ENCODE measurements at regions not wholly inside any gene's neighbourhood (a gene's known extent, or its start where the extent isn't known, plus 50 kb on each side); places are given as distances from the start of the nearest gene placed in this dataset.

GRCh38 chr3:181630853-181631252 is 80.9 kb upstream of the SOX2 start:
- no peaks in the 10 kb centered on the region for H3K27me3 ChIP-seq (ENCODE audit: control insufficient read depth, extremely low read depth, insufficient read depth, low read length)
- H3K4me3 ChIP-seq (ENCODE audit: control insufficient read depth in 2 of 3, extremely low read depth in 1 of 3, insufficient read depth in 2 of 3, low read depth in 1 of 3, low read length in 3 of 3) = no peak overlapping the region
- H3K4me1 ChIP-seq (ENCODE audit: control insufficient read depth, extremely low read depth, insufficient read depth, low read length) = peaks cover 20% of the 10 kb centered on the region
- no peak overlapping the region for H3K4me2 ChIP-seq (ENCODE audit: control insufficient read depth, extremely low read depth, insufficient read depth, low read depth, low read length)
- DNase-seq (ENCODE audit: low read depth, low spot score) = no peak
- H3K9ac ChIP-seq (ENCODE audit: control insufficient read depth, extremely low read depth, insufficient read depth, low read length) = no peak overlapping the region
- no peaks in the 10 kb centered on the region for H3K9me1 ChIP-seq (ENCODE audit: control insufficient read depth, extremely low read depth, insufficient read depth, low read length)
- H4K20me1 ChIP-seq (ENCODE audit: control insufficient read depth, extremely low read depth, insufficient read depth, low read length) = no peaks in the 10 kb centered on the region
- H2AFZ ChIP-seq (ENCODE audit: control insufficient read depth, low read length) = peak overlapping the region; percentile 7
- no peak for FAIRE-seq
- H3K9me3 ChIP-seq (ENCODE audit: control insufficient read depth, low read depth, low read length) = no peaks in the 10 kb centered on the region
- no peak overlapping the region for H3K27ac ChIP-seq (ENCODE audit: control insufficient read depth, insufficient read depth, low read length)
- no peak for TF ChIP-seq EZH2 (IDR thresholded peaks at IDR 0.05; ENCODE audit: low read length)
- TF ChIP-seq, protein P1, sequence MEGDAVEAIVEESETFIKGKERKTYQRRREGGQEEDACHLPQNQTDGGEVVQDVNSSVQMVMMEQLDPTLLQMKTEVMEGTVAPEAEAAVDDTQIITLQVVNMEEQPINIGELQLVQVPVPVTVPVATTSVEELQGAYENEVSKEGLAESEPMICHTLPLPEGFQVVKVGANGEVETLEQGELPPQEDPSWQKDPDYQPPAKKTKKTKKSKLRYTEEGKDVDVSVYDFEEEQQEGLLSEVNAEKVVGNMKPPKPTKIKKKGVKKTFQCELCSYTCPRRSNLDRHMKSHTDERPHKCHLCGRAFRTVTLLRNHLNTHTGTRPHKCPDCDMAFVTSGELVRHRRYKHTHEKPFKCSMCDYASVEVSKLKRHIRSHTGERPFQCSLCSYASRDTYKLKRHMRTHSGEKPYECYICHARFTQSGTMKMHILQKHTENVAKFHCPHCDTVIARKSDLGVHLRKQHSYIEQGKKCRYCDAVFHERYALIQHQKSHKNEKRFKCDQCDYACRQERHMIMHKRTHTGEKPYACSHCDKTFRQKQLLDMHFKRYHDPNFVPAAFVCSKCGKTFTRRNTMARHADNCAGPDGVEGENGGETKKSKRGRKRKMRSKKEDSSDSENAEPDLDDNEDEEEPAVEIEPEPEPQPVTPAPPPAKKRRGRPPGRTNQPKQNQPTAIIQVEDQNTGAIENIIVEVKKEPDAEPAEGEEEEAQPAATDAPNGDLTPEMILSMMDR (optimal IDR thresholded peaks at IDR 0.05 in 1 of 3, IDR thresholded peaks at IDR 0.05 in 1 of 3, conservative IDR thresholded peaks at IDR 0.05 in 1 of 3; ENCODE audit: extremely low read depth in 1 of 3, insufficient read depth in 2 of 3, low read length in 3 of 3) = no peak
- dilution Hi-C loops (cut with MboI; ENCODE audit: extremely low pct_ligation_motif_present, low sequenced_read_pairs) = no loop called here
- H3K36me3 ChIP-seq (ENCODE audit: control insufficient read depth in 2 of 2, extremely low read depth in 1 of 2, insufficient read depth in 2 of 2, low read length in 2 of 2) = no peaks in the 10 kb centered on the region
- H3K79me2 ChIP-seq (ENCODE audit: control insufficient read depth, insufficient read depth, low read length) = no peaks in the 10 kb centered on the region

- H3K9me3 ChIP-seq (ENCODE audit: control insufficient read depth, low read depth, low read length) = no peaks in the 10 kb centered on the region
- no peaks in the 10 kb centered on the region for H3K79me2 ChIP-seq (ENCODE audit: control insufficient read depth, insufficient read depth, low read length)
- H3K4me3 ChIP-seq (ENCODE audit: control insufficient read depth in 2 of 3, extremely low read depth in 1 of 3, insufficient read depth in 2 of 3, low read depth in 1 of 3, low read length in 3 of 3) = no peak overlapping the region
- FAIRE-seq = peak; percentile 43
- TF ChIP-seq EZH2 (IDR thresholded peaks at IDR 0.05; ENCODE audit: low read length) = no peak
- TF ChIP-seq, protein P1 (optimal IDR thresholded peaks at IDR 0.05 in 1 of 3, IDR thresholded peaks at IDR 0.05 in 1 of 3, conservative IDR thresholded peaks at IDR 0.05 in 1 of 3; ENCODE audit: extremely low read depth in 1 of 3, insufficient read depth in 2 of 3, low read length in 3 of 3) = no peak
- peak overlapping the region; percentile 68 for H2AFZ ChIP-seq (ENCODE audit: control insufficient read depth, low read length)
- H4K20me1 ChIP-seq (ENCODE audit: control insufficient read depth, extremely low read depth, insufficient read depth, low read length) = no peaks in the 10 kb centered on the region
- DNase-seq (ENCODE audit: low read depth, low spot score) = no peak
- peak overlapping the region; percentile 35 for H3K4me2 ChIP-seq (ENCODE audit: control insufficient read depth, extremely low read depth, insufficient read depth, low read depth, low read length)
- H3K9me1 ChIP-seq (ENCODE audit: control insufficient read depth, extremely low read depth, insufficient read depth, low read length) = no peaks in the 10 kb centered on the region
- dilution Hi-C loops (cut with MboI; ENCODE audit: extremely low pct_ligation_motif_present, low sequenced_read_pairs) = no loop called here
- H3K27ac ChIP-seq (ENCODE audit: control insufficient read depth, insufficient read depth, low read length) = peak overlapping the region; percentile 62
- H3K36me3 ChIP-seq (ENCODE audit: control insufficient read depth in 2 of 2, extremely low read depth in 1 of 2, insufficient read depth in 2 of 2, low read length in 2 of 2) = no peaks in the 10 kb centered on the region
- H3K27me3 ChIP-seq (ENCODE audit: control insufficient read depth, extremely low read depth, insufficient read depth, low read length) = no peaks in the 10 kb centered on the region
- H3K9ac ChIP-seq (ENCODE audit: control insufficient read depth, extremely low read depth, insufficient read depth, low read length) = no peak overlapping the region
- H3K4me1 ChIP-seq (ENCODE audit: control insufficient read depth, extremely low read depth, insufficient read depth, low read length) = peaks cover 23% of the 10 kb centered on the region
These were observed 82.0 kb upstream of the SOX2 start for GRCh38 chr3:181629711-181630110.
